Prostate gland (tissue), 2 donors: ENCODE measurements at regions not wholly inside any gene's neighbourhood (a gene's known extent, or its start where the extent isn't known, plus 50 kb on each side); places are given as distances from the start of the nearest gene placed in this dataset.

ENCODE experiments used
- CTCF ChIP-seq, 4 experiments: fragments of 200-600 bp in 2 of 4; fragments of 450-650 bp in 2 of 4; sonication (generic) in 2 of 4; IDR thresholded peaks; 1 replicate in 3 of 4; 2 replicates in 1 of 4; pipeline ENCODE4 v1.5.1; 2016 to 2019; ENCODE audit warnings: antibody characterized with exemption in 4 of 4, mild to moderate bottlenecking in 2 of 4, moderate library complexity in 2 of 4
- POLR2A ChIP-seq: fragments of 450-650 bp; IDR thresholded peaks from one replicate; pipeline ENCODE4 v1.6.1; 2016; ENCODE audit warnings: antibody characterized with exemption, mild to moderate bottlenecking

DNA sequence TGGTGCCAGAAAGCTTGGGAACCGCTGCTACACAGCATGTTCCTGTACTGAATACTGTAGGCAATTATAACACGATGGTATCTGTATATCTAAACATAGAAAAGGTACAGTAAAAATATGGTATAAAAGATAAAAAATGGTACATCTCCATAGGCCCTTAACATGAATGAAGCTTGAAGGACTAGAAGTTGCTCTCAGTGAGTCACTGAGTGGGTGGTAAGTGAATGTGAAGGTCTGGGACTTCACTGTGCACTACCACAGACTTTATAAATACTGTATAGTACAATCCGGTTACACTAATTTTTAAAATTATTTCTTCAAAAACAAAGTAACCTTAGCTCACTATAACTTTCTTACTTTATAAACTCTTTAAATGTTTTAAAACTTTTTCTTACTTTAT, 819.9 kb upstream of the GRAMD2B start:
- TF ChIP-seq CTCF (IDR thresholded peaks at IDR 0.05) = no peak
- no peak for TF ChIP-seq POLR2A
